IMR-90 (cell line): ENCODE measurements at regions not wholly inside any gene's neighbourhood (a gene's known extent, or its start where the extent isn't known, plus 50 kb on each side); places are given as distances from the start of the nearest gene placed in this dataset.

Experiments used
- ATAC-seq: fragments of 200-7000 bp; cut with Tn5 transposase; 2 replicates; pipeline ENCODE4 v1.9.1; 2020; ENCODE audit warnings: low read depth, mild to moderate bottlenecking, moderate library complexity
- BruUV-seq: library from RNA; stranded (reverse); fragments of 400-500 nt; replicated peaks from 2 replicates; lab custom pipeline; 2021; lab: Mats Ljungman, UMichigan
- CTCF ChIA-PET: fragments of 300-600 bp; formaldehyde crosslinking; extraction: SDS; loops from one replicate; lab custom pipeline; 2021; ENCODE audit warnings: antibody characterized with exemption; lab: Yijun Ruan, JAX
- POLR2A ChIA-PET: fragments of 300-600 bp; sonication (Branson Sonifier 250); formaldehyde crosslinking; loops from one replicate; lab custom pipeline; 2022; ENCODE audit warnings: antibody characterized with exemption; ENCODE audit not compliant: unreplicated experiment; lab: Charles Lee
- DNase-seq: peaks from one replicate; pipeline ENCODE4 v3.0.0; 2013
- H2AFZ ChIP-seq: replicated peaks from 2 replicates; pipeline ENCODE3; 2013; ENCODE audit warnings: low read length, mild to moderate bottlenecking; ENCODE audit not compliant: poor library complexity
- H2AK5ac ChIP-seq: 2 replicates; pipeline ENCODE4 v1.6.1; 2013; ENCODE audit warnings: low read depth, low read length, inconsistent platforms
- H2AK9ac ChIP-seq: replicated peaks from 2 replicates; pipeline ENCODE3; 2013; ENCODE audit warnings: mild to moderate bottlenecking, low read depth, low read length, moderate library complexity; ENCODE audit not compliant: poor library complexity
- H2BK120ac ChIP-seq: 2 replicates; pipeline ENCODE4 v1.6.1; 2013; ENCODE audit warnings: low read depth, low read length, inconsistent platforms
- H2BK15ac ChIP-seq: 3 replicates; pipeline ENCODE4 v1.6.1; 2013; ENCODE audit warnings: low read depth, low read length, inconsistent platforms
- H2BK20ac ChIP-seq: 2 replicates; pipeline ENCODE4 v1.6.1; 2013; ENCODE audit warnings: low read depth, mild to moderate bottlenecking, inconsistent platforms, low read length, moderate library complexity
- H2BK5ac ChIP-seq: 2 replicates; pipeline ENCODE4 v1.6.1; 2013; ENCODE audit warnings: mild to moderate bottlenecking, low read depth, low read length, inconsistent platforms; ENCODE audit not compliant: poor library complexity, severe bottlenecking
- H3K14ac ChIP-seq: replicated peaks from 2 replicates; pipeline ENCODE4 v1.6.1; 2013; ENCODE audit warnings: low read depth, low read length, inconsistent platforms
- H3K18ac ChIP-seq: 2 replicates; pipeline ENCODE4 v1.6.1; 2013; ENCODE audit warnings: low read depth, low read length, control low read depth
- H3K23ac ChIP-seq: 2 replicates; pipeline ENCODE4 v1.6.1; 2013; ENCODE audit warnings: low read depth, low read length, inconsistent platforms
- H3K27ac ChIP-seq: 2 replicates; pipeline ENCODE4 v1.5.1; 2013; ENCODE audit warnings: mild to moderate bottlenecking, control low read depth, low read length; ENCODE audit not compliant: insufficient read depth
- H3K27me3 ChIP-seq: 2 replicates; pipeline ENCODE4 v1.6.1; 2013; ENCODE audit warnings: low read length; ENCODE audit not compliant: control insufficient read depth, insufficient read depth
- H3K36me3 ChIP-seq: 2 replicates; pipeline ENCODE4 v1.6.1; 2013; ENCODE audit warnings: low read length, mixed read lengths; ENCODE audit not compliant: control insufficient read depth, insufficient read depth
- H3K4ac ChIP-seq: 2 replicates; pipeline ENCODE4 v1.6.1; 2013; ENCODE audit warnings: low read depth, low read length, inconsistent platforms
- H3K4me1 ChIP-seq: 2 replicates; pipeline ENCODE4 v1.6.1; 2013; ENCODE audit warnings: low read length, mixed read lengths; ENCODE audit not compliant: control insufficient read depth, insufficient read depth
- H3K4me2 ChIP-seq: 2 replicates; pipeline ENCODE4 v1.6.1; 2013; ENCODE audit warnings: low read depth, mild to moderate bottlenecking, control low read depth, low read length, moderate library complexity
- H3K4me3 ChIP-seq: 2 replicates; pipeline ENCODE4 v1.5.1; 2013; ENCODE audit warnings: low read depth, mild to moderate bottlenecking, control low read depth, low read length, moderate library complexity; ENCODE audit not compliant: insufficient read depth
- H3K56ac ChIP-seq: 2 replicates; pipeline ENCODE4 v1.6.1; 2013; ENCODE audit warnings: low read length, inconsistent platforms; ENCODE audit not compliant: insufficient read depth; ENCODE audit errors: extremely low read depth
- H3K79me1 ChIP-seq, 2 experiments: 2 replicates each; pipeline ENCODE4 v1.6.1; 2013; ENCODE audit warnings: low read length in 2 of 2, inconsistent platforms in 1 of 2, low read depth in 1 of 2
- H3K9ac ChIP-seq: 2 replicates; pipeline ENCODE4 v1.6.1; 2013; ENCODE audit warnings: low read depth, low read length, control low read depth
- H3K9me1 ChIP-seq: 2 replicates; pipeline ENCODE4 v1.6.1; 2013; ENCODE audit warnings: low read length, inconsistent platforms; ENCODE audit not compliant: insufficient read depth
- H3K9me3 ChIP-seq: 2 replicates; pipeline ENCODE4 v1.6.1; 2013; ENCODE audit warnings: low read length; ENCODE audit not compliant: control insufficient read depth, insufficient read depth
- H4K20me1 ChIP-seq: 2 replicates; pipeline ENCODE4 v1.6.1; 2013; ENCODE audit warnings: low read length, inconsistent platforms; ENCODE audit not compliant: insufficient read depth
- H4K5ac ChIP-seq: 2 replicates; pipeline ENCODE4 v1.6.1; 2013; ENCODE audit warnings: mild to moderate bottlenecking, low read depth, low read length, control low read depth
- H4K8ac ChIP-seq, 2 experiments: 2 replicates each; pipeline ENCODE4 v1.6.1; 2013; ENCODE audit warnings: low read depth in 2 of 2, low read length in 2 of 2, control low read depth in 1 of 2, inconsistent platforms in 1 of 2
- H4K91ac ChIP-seq: 2 replicates; pipeline ENCODE4 v1.6.1; 2013; ENCODE audit warnings: low read depth, low read length, inconsistent platforms; ENCODE audit not compliant: insufficient read depth
- BHLHE40 ChIP-seq: fragments of 150-350 bp; IDR thresholded peaks from 2 replicates; pipeline ENCODE4 v1.6.1; 2016; ENCODE audit warnings: mild to moderate bottlenecking, low read depth, low read length
- CEBPB ChIP-seq: IDR thresholded peaks from 2 replicates; pipeline ENCODE4 v1.6.1; 2012; ENCODE audit warnings: low read depth, low read length, improper control_type of control experiment
- CHD1 ChIP-seq: IDR thresholded peaks from 2 replicates; pipeline ENCODE4 v1.6.1; 2012; ENCODE audit warnings: low read depth, low read length, improper control_type of control experiment
- ELK1 ChIP-seq: fragments of 150-350 bp; IDR thresholded peaks from 2 replicates; pipeline ENCODE4 v1.6.1; 2016; ENCODE audit warnings: low read depth, mild to moderate bottlenecking, low read length, moderate library complexity, borderline replicate concordance
- FOS ChIP-seq: fragments of 150-350 bp; IDR thresholded peaks from 2 replicates; pipeline ENCODE4 v1.6.1; 2016; ENCODE audit warnings: low read depth, low read length
- NFE2L2 ChIP-seq: fragments of 150-350 bp; IDR thresholded peaks from 2 replicates; pipeline ENCODE4 v1.6.1; 2016; ENCODE audit warnings: low read depth, mild to moderate bottlenecking, low read length
- RCOR1 ChIP-seq: IDR thresholded peaks from 2 replicates; pipeline ENCODE4 v1.6.1; 2012; ENCODE audit warnings: mild to moderate bottlenecking, low read length, improper control_type of control experiment; ENCODE audit not compliant: insufficient replicate concordance
- SMC3 ChIP-seq: fragments of 150-350 bp; IDR thresholded peaks from 2 replicates; pipeline ENCODE4 v1.6.1; 2016; ENCODE audit warnings: low read depth, mild to moderate bottlenecking, antibody characterized with exemption, low read length, moderate library complexity
- USF2 ChIP-seq: fragments of 150-350 bp; IDR thresholded peaks from 2 replicates; pipeline ENCODE4 v1.6.1; 2017; ENCODE audit warnings: mild to moderate bottlenecking, antibody characterized with exemption, low read length, low read depth
- WGBS, 2 experiments: methylation state at CpG; one replicate each; pipeline versions ENCODE4 v1.1.5 to v1.1.7; 2013; ENCODE audit warnings: missing lambda C conversion rate in 2 of 2; ENCODE audit not compliant: insufficient read length in 1 of 2; ENCODE audit errors: extremely low coverage in 2 of 2; 5-methylcytosine and 5-hydroxymethylcytosine counted together
- dilution Hi-C: fragments of 300-500 bp; cut with HindIII; formaldehyde crosslinking; loops from one replicate; pipeline ENCODE4 v1.14.3; 2018; ENCODE audit warnings: low sequenced_read_pairs; ENCODE audit not compliant: unreplicated experiment
- in situ Hi-C: fragments of 300-500 bp; cut with MboI; formaldehyde crosslinking; loops from 3 replicates; pipeline ENCODE4 v1.14.3; 2019; ENCODE audit warnings: low sequenced_read_pairs, inconsistent platforms, mixed read lengths
- intact Hi-C: fragments of 100-400 bp; cut with micrococcal nuclease; formaldehyde crosslinking; loops from 2 replicates; pipeline ENCODE4 v1.10.0; 2022

GRCh38 chr1:78250201-78250600 lies 204.4 kb downstream of the GIPC2 start:
- Histone ChIP-seq H3K9ac (no peak overlapping the region), H2BK120ac (no peak overlapping the region), H3K14ac (no peak overlapping the region), H2BK20ac (no peak overlapping the region), H3K4me1 (no peaks in the 10 kb centered on the region; the same call in 1 of the 2 replicates), H3K9me3 (no peaks in the 10 kb centered on the region), H3K36me3 (no peaks in the 10 kb centered on the region), H2AFZ (peak overlapping the region; percentile 65), H4K8ac (no peak overlapping the region), H4K5ac (no peak overlapping the region), H4K20me1 (no peaks in the 10 kb centered on the region), H2BK5ac (no peak overlapping the region), H3K4ac (no peak overlapping the region), H3K23ac (no peak overlapping the region), H3K9me1 (no peaks in the 10 kb centered on the region), H3K4me2 (no peak overlapping the region), H3K27me3 (no peaks in the 10 kb centered on the region), H3K56ac (no peak overlapping the region), H2AK5ac (no peak overlapping the region), H3K27ac (no peak overlapping the region), H3K4me3 (no peak overlapping the region), H4K91ac (no peak overlapping the region), H3K79me1 (no peaks in the 10 kb centered on the region), H2BK15ac (no peak overlapping the region), H3K18ac (no peak overlapping the region), H2AK9ac (no peak overlapping the region)
- TF ChIP-seq BHLHE40 (no peak), RCOR1 (no peak), FOS (no peak), CEBPB (no peak), USF2 (no peak), SMC3 (no peak), ELK1 (no peak), CHD1 (no peak), NFE2L2 (no peak)
- in situ Hi-C loops, result no loop called here
- ATAC-seq (no peak), DNase-seq (peak; percentile 21)
- BruUV-seq, result no TSS peak
- WGBS, 2 experiments, result no CpG with 5 or more reads among the region's 4 CpGs
- ChIA-PET CTCF (interaction anchor here (0.6 to 1.2 kb wide), 3 partner anchors 13 to 929 kb away, joined by 3 read pairs; no protein-coding TSS in a partner anchor), POLR2A (no interaction called here)
- intact Hi-C loops, result no loop called here
- dilution Hi-C loops, result no loop called here
